Bronchial epithelial cell (primary cell): ENCODE measurements at regions not wholly inside any gene's neighbourhood (a gene's known extent, or its start where the extent isn't known, plus 50 kb on each side); places are given as distances from the start of the nearest gene placed in this dataset.

Experiments used
- DNase-seq: peaks from one replicate; pipeline ENCODE4 v3.0.0-alpha.2; 2010; ENCODE audit warnings: low read depth
- FAIRE-seq: peaks from 2 replicates; lab custom pipeline; 2011; peaks lifted over from hg19 to GRCh38; lab: Jason Lieb, UNC
- H3K27me3 ChIP-seq: 2 replicates; pipeline ENCODE4 v1.5.1; 2011; ENCODE audit warnings: low read length; ENCODE audit not compliant: control insufficient read depth, insufficient read depth
- H3K36me3 ChIP-seq: 2 replicates; pipeline ENCODE4 v1.5.1; 2011; ENCODE audit warnings: low read length; ENCODE audit not compliant: control insufficient read depth, insufficient read depth
- H3K4me3 ChIP-seq: 2 replicates; pipeline ENCODE4 v1.5.1; 2011; ENCODE audit warnings: mild to moderate bottlenecking, low read depth, low read length, control low read depth
- TF ChIP-seq, protein P1 (sequence below): IDR thresholded peaks from 2 replicates; pipeline ENCODE4 v1.5.1; 2011; ENCODE audit warnings: mild to moderate bottlenecking, moderate library complexity, low read length, control low read depth, inconsistent platforms; ENCODE audit not compliant: insufficient read depth, severe bottlenecking

DNA sequence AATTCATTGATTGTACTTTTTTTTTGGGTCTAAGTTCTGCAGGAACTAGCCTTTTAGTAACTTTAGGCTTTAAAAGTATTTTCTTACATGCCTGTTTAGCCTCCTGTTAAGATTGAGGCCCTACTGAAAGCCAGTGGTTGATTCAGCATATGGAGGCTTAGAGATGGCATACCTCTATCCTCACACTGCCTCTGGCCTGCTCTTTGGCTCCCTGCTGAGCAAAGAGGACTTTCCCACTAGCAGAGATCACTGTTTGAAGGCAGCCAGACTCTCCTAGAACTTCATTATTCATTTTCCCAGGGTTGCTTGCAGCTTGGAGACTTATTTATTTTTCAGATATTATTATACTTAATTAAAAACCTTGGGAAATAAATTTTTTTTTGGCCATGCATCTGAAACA, 405.6 kb upstream of the MEX3C start:
- FAIRE-seq (no peak), DNase-seq (no peak)
- Histone ChIP-seq H3K4me3 (no peak overlapping the region), H3K27me3 (no peaks in the 10 kb centered on the region), H3K36me3 (no peaks in the 10 kb centered on the region)
- TF ChIP-seq, protein P1, sequence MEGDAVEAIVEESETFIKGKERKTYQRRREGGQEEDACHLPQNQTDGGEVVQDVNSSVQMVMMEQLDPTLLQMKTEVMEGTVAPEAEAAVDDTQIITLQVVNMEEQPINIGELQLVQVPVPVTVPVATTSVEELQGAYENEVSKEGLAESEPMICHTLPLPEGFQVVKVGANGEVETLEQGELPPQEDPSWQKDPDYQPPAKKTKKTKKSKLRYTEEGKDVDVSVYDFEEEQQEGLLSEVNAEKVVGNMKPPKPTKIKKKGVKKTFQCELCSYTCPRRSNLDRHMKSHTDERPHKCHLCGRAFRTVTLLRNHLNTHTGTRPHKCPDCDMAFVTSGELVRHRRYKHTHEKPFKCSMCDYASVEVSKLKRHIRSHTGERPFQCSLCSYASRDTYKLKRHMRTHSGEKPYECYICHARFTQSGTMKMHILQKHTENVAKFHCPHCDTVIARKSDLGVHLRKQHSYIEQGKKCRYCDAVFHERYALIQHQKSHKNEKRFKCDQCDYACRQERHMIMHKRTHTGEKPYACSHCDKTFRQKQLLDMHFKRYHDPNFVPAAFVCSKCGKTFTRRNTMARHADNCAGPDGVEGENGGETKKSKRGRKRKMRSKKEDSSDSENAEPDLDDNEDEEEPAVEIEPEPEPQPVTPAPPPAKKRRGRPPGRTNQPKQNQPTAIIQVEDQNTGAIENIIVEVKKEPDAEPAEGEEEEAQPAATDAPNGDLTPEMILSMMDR, result no peak

DNA sequence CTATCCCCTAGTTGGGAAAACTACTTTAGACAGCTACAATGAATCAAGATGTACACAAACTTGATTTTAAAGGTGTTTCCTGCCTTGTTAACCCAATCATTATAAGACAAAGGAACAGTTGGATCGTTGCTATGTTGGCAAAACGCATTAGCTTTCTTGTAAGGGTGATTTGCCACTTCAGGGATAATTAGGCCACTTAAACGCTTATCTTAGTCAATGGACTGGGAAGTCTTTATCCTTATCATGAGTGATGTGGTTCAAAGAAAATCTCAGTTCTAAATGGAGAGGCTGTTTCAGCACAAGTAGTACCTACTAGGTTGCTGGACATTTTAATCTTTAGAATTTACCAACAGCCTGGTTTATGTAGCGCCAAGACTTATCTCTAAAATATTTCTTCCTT, 406.1 kb upstream of the MEX3C start:
- FAIRE-seq, result no peak
- Histone ChIP-seq H3K4me3 (no peak overlapping the region), H3K36me3 (no peaks in the 10 kb centered on the region), H3K27me3 (no peaks in the 10 kb centered on the region)
- TF ChIP-seq, protein P1, result no peak
- DNase-seq, result no peak

DNA sequence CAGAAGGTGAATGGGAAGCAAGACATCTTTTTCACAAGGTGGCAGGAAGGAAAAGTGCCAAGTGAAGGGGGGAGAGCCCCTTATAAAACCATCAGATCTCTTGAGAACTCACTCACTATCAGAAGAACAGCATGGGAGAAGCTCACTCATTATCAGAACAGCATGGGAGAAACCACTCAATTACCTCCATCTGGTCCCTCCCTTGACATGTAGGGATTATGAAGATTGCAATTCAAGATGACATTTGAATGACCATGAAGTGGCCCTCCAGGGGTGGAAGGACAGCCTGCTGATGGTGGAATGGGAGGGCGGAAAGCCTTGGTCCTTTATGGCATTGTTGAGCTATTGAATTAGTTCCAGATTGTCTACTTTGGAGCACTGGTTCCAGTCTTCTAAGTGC, 413.0 kb upstream of the MEX3C start:
- no peak overlapping the region for H3K4me3 ChIP-seq
- TF ChIP-seq, protein P1, result no peak
- DNase-seq (no peak), FAIRE-seq (no peak)
- H3K36me3 ChIP-seq, result no peaks in the 10 kb centered on the region
- H3K27me3 ChIP-seq, result no peaks in the 10 kb centered on the region

DNA sequence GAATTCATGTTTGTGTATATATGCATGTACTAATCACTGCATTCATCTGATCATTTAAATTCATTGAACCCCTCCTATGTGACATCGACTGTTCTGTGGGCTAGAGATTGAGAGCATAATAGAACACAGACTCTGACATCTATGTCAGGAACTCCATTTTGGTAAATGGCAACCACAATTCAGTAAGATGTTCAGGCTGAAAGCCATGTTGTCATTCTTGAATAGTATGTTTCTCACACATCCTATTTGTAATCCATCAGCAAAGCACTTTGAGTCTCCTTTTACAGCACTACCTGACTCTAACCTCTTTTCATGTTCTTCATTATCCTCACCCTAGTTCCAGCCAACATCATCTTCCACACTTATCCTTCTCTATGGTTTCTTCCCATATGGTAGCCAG, 413.8 kb upstream of the MEX3C start:
- DNase-seq (no peak), FAIRE-seq (peak; percentile 58)
- Histone ChIP-seq H3K36me3 (no peaks in the 10 kb centered on the region), H3K4me3 (no peak overlapping the region), H3K27me3 (no peaks in the 10 kb centered on the region)
- TF ChIP-seq, protein P1, result no peak

DNA sequence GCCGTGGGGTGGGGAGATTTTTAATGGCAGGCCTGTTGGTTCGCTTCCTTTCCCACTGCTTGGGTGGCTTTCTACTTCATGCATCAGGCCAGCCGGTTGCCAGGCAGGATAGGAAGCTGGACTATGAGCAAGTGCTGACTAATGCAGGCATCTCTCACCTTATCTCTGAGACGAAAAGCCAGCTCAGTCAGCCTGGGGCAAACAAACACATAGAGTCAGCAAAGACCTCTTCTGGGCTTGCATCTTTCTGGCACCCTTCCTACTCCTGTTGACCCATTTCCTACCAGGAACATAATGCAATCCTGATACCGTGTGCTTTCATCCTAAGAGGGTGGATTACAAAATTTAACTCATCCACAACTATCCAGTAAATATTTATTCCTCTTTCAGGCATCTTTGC, 416.6 kb upstream of the MEX3C start:
- DNase-seq, result peak; percentile 99
- FAIRE-seq, result peak; percentile 96

More for the DNA sequence above, 416.6 kb upstream of the MEX3C start:
- Histone ChIP-seq H3K4me3 (no peak overlapping the region), H3K27me3 (no peaks in the 10 kb centered on the region), H3K36me3 (no peaks in the 10 kb centered on the region)
- TF ChIP-seq, protein P1, result no peak
